Kidney glomerular epithelial cell (primary cell): ENCODE measurements at regions not wholly inside any gene's neighbourhood (a gene's known extent, or its start where the extent isn't known, plus 50 kb on each side); places are given as distances from the start of the nearest gene placed in this dataset.
A peak's percentile ranks its signal among the peaks of the same experiment; 100 is the strongest.
"Not testable (repeated sequence)": the region's sequence is repeated elsewhere in the genome, so short reads cannot be mapped to it uniquely, and the experiment has no call there.

ENCODE experiments used
- DNase-seq: peaks from one replicate; lab custom pipeline; 2025; lab: John Stamatoyannopoulos, UW

DNA sequence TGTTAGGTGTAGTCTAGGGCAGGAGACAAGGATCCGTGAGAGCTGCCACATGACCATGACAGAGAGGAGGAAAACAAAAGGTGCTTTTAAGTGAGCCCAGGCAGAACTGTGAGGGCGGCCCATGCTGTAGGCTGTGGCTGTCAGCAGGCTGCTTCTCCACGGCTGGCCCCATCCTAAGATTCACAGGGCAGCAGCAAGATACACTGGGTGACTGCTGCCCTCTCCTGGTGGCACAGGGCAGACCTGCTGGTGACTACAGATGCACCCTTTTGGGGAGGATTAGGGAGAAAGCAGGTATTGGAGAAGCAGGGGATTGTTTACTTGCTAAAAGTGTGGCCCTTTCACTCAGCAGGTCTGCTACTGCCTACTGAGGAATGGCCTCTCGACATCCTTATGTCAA lies 112.2 kb upstream of the CCZ1B start:
- DNase-seq = not testable (repeated sequence)

GRCh38 chr7:6939126-6939525 lies 113.1 kb upstream of the CCZ1B start:
- not testable (repeated sequence) for DNase-seq

DNA sequence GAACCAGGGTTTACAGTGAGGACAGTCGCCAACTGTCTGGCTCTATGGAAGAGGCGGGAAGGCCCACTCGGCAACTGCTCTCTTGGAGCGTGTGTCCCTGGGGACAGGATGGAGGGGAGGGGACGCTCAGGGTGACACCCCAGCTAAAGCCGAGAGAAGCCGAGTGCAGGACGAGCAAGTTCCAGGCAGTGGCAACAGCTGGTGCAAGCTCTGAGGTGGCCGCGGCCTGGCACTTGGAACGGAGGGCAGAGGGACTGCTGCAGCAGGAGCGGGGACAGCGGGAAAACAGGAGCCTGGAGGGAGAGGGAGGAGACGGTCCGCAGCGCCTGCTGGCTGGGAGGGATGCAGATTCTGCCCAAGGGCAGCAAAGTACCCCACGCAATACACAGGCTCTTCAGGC lies 113.8 kb upstream of the CCZ1B start:
- DNase-seq = not testable (repeated sequence)

GRCh38 chr7:6946873-6947272 lies 120.8 kb upstream of the CCZ1B start:
- not testable (repeated sequence) for DNase-seq

- DNase-seq = not testable (repeated sequence)
Measured at GRCh38 chr7:6950231-6950630, 124.2 kb upstream of the CCZ1B start.

DNA sequence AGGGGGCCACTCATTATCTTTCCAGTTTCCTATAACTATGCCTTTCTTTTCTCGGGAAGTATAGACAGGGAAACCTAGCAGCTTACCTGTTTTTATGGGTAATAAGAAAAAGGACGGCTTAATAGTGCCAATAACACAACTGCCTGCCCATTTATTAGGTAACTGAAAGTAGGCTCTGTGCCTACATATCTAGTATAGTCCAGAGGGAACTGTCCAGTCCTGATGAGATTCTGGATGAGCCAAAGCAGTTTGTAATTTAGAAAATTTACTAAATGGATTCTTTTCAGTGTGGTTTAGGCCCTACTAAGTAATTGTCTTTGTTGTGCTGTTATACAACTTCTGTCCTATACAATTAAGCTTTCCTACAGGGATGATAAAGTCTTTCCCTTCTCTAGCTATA lies 125.5 kb upstream of the CCZ1B start:
- DNase-seq = not testable (repeated sequence)

- DNase-seq = not testable (repeated sequence)
Measured at GRCh38 chr7:6953138-6953797, 127.2 kb upstream of the CCZ1B start.

GRCh38 chr7:6953798-6954181 lies 127.7 kb upstream of the CCZ1B start:
- DNase-seq = not testable (repeated sequence)

DNA sequence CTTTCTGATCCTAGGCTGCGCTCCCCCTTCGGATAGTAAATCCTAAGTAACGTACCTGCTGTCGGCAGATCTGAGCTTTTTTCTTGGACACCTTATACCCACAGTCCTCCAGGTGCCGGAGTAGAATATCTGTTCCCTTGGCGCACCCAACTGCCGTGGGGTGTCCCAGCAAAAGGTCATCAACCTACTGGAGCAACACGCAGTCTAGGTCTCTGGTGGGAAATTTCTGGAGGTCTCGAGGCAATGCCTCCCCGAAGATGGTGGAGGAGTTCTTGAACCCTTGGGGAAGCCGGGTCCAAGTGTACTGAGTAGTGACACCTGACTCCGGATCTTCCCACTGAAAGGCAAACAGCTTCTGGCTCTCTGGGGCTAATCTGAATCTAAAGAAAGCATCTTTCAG lies 129.3 kb upstream of the CCZ1B start:
- DNase-seq = not testable (repeated sequence)

DNA sequence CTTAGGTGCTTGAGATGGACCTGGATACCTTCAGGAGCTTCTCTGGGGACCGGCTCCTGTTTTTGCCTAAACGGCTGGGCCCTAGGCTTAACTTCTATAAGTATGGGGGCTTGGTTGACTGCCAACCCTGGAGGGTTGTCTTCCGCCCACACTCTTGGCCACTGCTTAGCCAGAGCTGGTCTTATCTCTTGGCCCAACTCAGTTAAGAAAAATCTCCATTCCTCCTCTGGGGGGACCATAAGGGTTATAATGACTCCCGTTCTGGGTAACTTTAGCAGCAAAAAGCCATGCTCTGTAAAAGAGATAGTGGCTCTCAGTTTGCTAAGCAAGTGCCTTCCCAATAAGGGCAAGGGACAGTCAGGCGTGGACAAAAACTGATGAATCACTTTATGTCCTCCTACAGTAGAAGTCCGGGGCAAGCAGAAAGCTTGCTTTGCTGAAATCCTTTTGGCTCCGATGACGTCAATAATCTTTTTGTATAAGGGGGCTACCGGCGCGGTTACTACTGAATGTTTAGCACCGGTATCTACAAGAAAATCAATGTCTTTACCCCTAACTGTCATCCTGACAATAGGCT lies 130.0 kb upstream of the CCZ1B start:
- not testable (repeated sequence) for DNase-seq

- DNase-seq = not testable (repeated sequence)
Measured at GRCh38 chr7:6958371-6958770, 132.3 kb upstream of the CCZ1B start.

DNA sequence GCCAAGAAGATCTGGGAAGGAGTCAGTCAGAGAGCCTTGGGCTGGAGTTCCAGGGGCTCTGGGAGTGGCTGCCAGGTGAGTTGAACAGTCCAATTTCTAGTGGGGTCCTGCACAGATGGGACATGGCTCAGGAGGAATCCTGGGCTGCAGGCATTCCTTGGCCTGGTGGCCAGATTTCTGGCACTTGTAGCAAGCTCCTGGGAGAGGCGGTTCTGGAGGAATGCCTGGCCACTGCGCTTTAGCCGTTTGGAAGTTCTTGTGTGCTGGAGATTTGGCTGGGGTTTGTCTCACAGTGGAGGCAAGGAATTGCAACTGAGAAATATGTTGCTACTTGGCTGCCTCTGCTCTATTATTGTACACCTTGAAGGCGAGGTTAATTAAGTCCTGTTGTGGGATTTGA lies 133.9 kb upstream of the CCZ1B start:
- not testable (repeated sequence) for DNase-seq

DNA sequence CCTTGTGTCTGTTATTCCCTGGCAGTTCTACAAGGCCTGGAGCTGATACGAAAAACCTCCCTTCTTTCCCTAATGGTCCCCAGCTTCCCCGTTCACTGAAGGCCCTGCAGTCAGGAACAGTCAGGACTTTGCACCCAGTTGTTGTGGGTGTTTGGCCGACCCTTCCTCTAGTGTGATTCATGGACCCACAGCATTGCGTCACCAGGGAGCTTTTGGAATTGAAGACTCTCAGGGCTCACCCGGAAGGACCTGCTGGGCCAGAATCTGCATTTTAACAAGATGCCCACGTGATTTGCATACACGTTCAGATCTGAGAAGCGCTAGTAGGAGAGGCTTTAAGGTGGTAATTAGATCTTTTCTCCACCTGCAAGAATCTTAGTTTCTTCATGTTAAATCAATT lies 136.8 kb upstream of the CCZ1B start:
- not testable (repeated sequence) for DNase-seq

GRCh38 chr7:6965051-6965450 lies 139.0 kb upstream of the CCZ1B start:
- DNase-seq = peak; percentile 8

DNA sequence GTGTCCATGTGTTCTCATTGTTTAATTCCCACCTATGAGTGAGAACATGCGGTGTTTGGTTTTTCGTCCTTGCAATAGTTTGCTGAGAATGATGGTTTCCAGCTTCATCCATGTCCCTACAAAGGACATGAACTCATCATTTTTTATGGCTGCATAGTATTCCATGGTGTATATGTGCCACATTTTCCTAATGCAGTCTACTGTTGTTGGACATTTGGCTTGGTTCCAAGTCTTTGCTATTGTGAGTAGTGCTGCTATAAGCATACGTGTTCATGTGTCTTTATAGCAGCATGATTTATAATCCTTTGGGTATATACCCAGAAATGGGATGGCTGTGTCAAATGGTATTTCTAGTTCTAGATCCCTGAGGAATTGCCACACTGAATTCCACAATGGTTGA lies 144.1 kb upstream of the CCZ1B start:
- DNase-seq = not testable (repeated sequence)

- not testable (repeated sequence) for DNase-seq
Measured at GRCh38 chr7:6974876-6975275, 148.8 kb upstream of the CCZ1B start.

DNA sequence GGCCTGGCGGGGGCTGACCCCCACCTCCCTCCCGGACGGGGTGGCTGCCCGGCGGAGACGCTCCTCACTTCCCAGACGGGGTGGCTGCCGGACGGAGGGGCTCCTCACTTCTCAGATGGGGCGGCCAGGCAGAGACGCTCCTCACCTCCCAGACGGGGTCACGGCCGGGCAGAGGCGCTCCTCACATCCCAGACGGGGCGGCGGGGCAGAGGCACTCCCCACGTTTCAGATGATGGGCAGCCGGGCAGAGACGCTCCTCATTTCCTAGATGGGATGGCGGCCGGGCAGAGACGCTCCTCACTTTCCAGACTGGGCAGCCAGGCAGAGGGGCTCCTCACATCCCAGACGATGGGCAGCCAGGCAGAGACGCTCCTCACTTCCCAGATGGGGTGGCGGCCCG lies 149.3 kb upstream of the CCZ1B start:
- DNase-seq = not testable (repeated sequence)

GRCh38 chr7:6977368-6977767 lies 151.3 kb upstream of the CCZ1B start:
- DNase-seq = not testable (repeated sequence)

- DNase-seq = not testable (repeated sequence)
Measured at GRCh38 chr7:6978326-6978725, 152.3 kb upstream of the CCZ1B start.

- DNase-seq = not testable (repeated sequence)
Measured at GRCh38 chr7:6979456-6979855, 153.4 kb upstream of the CCZ1B start.

DNA sequence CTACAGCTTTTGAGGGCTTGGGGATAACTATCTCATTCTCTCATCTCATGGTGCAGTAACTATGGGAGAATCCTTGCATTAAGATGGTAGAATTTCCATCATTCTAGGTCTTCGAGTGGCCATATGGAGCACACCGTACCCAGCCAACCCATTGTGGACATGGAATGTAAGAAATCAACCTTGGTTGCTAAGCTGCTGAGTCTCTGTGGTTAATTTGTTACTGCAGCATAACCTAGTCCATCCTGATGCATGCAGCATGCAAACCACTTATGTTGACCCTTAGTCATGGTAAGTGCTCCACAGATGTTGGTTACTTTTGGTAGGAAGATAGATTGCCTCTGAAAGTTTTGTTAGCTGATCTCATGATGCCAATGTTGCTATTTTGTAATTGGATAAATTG lies 156.3 kb upstream of the CCZ1B start:
- not testable (repeated sequence) for DNase-seq

GRCh38 chr7:6986892-6987291 lies 160.8 kb upstream of the CCZ1B start:
- DNase-seq = not testable (repeated sequence)

DNA sequence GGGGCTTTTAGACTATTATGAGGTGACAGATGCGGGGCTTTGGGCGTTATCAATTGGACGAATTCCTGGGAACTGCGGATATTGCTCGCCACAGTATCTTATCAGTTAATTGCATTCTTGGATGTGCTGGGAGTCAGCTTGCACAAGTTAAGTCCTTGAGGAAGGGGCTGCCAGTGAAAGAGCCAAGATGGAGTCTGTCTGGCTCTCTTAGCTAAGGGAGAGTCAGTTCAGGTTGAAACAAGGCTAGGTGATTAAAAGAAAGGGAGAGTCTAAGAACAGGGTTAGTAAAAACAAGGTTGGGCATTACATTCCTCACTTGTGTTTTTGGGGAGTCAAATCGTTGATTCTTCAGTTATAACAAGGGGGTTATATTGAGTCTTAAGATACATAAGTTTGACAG lies 162.5 kb upstream of the CCZ1B start:
- DNase-seq = not testable (repeated sequence)

DNA sequence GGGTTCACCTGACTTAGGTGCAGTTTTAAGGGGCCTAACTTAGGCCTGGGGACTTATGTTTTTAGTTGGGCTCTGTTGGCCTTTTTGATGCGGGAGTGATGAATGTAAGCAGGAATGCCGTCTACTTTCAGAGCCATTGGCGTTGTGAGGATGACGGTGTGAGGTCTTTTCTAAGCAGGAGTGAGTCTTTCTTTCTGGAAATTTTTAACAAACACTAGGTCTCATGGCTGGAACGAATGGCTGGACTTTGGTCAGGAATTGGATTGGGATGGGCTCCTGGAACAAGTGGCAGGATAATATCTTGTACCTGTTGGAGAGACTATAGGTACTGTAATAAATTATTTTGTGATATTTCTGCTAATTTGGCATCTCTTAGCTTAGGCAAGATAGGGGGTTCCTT lies 163.9 kb upstream of the CCZ1B start:
- DNase-seq = not testable (repeated sequence)
